D721Med (cell line): ENCODE measurements at regions not wholly inside any gene's neighbourhood (a gene's known extent, or its start where the extent isn't known, plus 50 kb on each side); places are given as distances from the start of the nearest gene placed in this dataset.

Experiments
- DNase-seq: peaks from one replicate; pipeline ENCODE4 v3.0.0; 2011; ENCODE audit warnings: low spot score; ENCODE audit not compliant: insufficient read length
- FAIRE-seq: peaks from 2 replicates; lab custom pipeline; 2011; peaks lifted over from hg19 to GRCh38; lab: Jason Lieb, UNC
- CTCF ChIP-seq: IDR thresholded peaks from 2 replicates; pipeline ENCODE4 v1.5.1; 2012; ENCODE audit warnings: mild to moderate bottlenecking, control low read depth; ENCODE audit not compliant: insufficient read depth; ENCODE audit errors: missing control alignments

DNA sequence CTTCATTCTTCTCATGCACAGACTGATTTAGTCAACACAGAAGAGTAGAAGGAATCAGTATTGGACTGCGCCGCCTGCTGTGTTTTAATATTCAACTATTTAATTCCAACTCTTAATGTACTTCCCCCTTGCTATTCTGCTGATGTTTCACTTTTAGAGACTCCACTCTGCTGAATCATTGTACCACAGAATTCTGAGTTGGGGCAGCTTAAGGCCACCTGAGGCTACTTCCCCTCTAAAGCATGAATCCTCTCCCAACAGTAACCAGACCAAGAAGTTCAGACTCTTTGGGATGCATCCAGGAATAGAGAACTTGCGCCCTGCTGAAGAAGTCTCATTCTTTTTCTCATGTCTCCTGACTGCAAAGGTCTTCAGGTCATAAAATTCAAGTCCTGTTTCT, 708.8 kb downstream of the UQCRFS1 start:
- DNase-seq (no peak), FAIRE-seq (no peak)
- no peak for TF ChIP-seq CTCF

DNA sequence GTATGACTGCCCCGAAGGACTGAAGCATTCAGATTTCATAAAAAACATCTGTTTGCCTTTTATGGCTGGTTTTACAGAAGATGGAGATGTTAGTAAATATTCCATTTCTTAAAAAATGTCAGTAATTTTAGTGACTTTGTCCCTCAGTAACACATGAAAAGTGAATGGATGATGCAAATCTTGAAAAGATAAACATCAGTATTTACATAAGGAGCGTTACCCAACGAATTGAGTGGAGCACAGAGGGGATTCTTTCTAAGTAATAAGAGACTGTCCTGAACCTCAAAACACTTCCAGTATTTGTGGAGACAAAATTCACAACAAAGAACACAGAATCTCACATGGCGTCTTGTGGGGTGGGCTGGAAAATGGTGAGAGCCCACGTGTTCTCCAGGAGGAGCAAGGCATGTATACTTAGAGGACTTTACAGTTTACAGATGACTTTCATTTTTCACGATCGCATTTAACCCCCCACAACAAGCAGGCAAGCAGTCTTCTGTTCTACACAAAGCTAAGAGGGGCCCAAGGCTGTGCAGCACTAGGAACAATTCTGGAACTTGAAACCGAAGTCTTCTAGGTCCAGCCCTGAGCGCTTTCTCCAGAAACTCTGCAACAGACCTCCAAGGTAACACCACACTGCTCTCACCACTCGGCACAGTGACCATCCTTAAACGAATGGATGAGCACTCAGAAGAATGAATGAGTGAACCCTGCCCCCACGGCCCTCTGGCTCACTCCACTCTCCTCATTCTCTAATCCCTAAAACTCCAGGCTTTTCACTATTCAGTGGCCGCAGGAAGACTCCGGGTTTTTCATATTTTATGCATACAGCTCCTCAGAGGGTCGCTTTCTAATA, 709.8 kb downstream of the UQCRFS1 start:
- TF ChIP-seq CTCF: no peak
- no peak for FAIRE-seq

DNA sequence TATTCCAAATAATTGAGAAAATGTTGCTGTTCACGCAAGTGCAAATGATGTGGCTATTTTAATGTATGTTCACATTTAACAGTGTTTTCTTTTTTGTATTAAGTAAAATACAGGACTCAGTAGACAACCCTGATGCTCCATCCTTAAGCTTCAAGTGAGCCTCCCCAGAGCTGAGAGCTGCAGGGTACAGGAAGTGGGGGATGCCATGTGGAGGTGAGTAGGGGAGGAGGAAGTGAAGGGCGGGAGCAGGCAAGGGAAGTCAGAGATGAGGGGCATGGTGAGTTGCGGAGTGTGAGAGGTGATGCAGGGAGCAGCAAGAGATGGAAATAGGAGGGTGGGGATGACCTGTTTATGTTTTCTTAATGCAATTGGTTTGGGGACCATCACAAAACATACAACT, 711.0 kb downstream of the UQCRFS1 start:
- no peak for DNase-seq
- FAIRE-seq: no peak
- TF ChIP-seq CTCF: no peak

More for the DNA sequence above, 709.8 kb downstream of the UQCRFS1 start:
- no peak for DNase-seq

DNA sequence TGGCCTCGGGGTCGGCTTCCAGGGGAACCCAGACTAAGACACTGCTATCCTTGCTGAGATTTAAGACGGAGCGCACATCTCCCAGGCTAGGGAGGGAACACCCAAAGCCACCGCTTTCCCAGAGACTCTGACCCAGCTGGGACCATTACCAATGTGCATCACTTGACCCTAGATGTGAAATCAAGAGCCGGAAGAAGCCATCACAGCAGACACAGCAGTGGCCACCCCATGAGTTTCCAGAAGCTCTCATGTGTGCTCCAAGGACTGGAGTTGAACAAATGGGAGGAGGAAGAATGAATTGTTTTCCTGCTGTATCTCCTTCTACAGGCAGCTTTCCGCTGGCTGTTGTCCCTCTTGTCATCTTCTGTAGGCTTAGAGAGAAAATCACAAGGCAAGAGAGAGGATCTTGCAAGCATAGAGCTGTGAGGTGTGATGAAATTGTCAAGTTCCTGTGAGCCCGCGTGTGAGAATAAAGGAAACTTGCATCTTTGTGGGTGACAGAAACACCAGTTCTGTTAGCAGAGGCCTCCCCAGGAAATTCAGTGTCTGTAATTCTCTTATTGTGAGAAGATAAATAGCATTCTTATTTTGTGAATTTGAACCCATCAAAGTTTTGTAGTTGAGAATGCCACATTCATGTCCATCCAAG, 711.8 kb downstream of the UQCRFS1 start:
- FAIRE-seq (no peak), DNase-seq (no peak)
- TF ChIP-seq CTCF: no peak

DNA sequence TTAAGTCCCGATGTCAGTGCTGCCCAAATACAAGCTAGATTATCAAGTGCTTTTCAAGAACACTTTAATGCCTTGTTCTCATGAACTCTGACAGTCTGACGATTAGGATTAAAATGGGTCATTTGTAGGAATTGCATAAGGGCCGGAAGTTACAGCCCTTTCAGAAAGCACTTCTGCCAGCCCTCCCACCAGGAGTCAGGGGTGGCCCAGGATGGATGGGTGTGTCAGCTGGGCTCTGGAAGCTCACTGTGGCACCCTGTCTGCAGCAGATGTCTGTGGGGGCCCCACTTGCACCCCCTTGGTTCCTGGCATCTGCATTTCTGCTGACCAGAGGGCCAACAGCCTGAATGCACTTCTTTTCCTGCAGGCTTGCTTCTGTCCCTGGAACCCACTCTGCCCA, 712.7 kb downstream of the UQCRFS1 start:
- DNase-seq (no peak), FAIRE-seq (no peak)
- no peak for TF ChIP-seq CTCF

GRCh38 chr19:28498404-28498976, 714.5 kb downstream of the UQCRFS1 start:
- no peak for TF ChIP-seq CTCF
- DNase-seq: no peak

DNA sequence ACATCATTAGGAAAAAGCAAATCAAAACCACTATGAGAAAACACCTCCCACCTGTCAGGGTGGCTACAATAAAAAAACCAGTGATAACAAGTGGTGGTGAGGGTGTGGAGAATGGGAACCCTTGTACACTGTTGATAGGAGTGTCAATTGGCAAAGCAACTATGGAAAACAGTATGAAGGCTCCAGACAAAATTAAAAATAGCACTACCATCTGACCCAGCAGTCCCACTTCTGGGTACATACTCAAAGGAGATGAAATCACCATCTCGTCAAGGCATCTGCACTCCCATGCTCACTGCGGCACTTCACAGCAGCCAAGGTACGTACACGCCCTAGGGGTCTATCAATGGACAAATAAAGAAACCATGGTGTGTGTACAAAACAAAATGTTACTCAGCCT, 715.1 kb downstream of the UQCRFS1 start:
- no peak for FAIRE-seq
- no peak for DNase-seq
- TF ChIP-seq CTCF: no peak

More at GRCh38 chr19:28498404-28498976, 714.5 kb downstream of the UQCRFS1 start:
- no peak for FAIRE-seq
